ENCODE measurements at regions not wholly inside any gene's neighbourhood (a gene's known extent, or its start where the extent isn't known, plus 50 kb on each side); places are given as distances from the start of the nearest gene placed in this dataset.
"Not testable (repeated sequence)": the region's sequence is repeated elsewhere in the genome, so short reads cannot be mapped to it uniquely, and the experiment has no call there.

GRCh38 chr4:54403700-54404453 is 174.8 kb downstream of the PDGFRA start:
- Histone ChIP-seq H3K27ac (replicated peaks) (no peak overlapping the region), H3K4me3 (replicated peaks; ENCODE audit: insufficient read depth, low read length) (no peak overlapping the region), H3K27me3 (ENCODE audit: insufficient read depth, poor library complexity, severe bottlenecking) (no peaks in the 10 kb centered on the region)
- TF ChIP-seq POLR2AphosphoS5 (IDR thresholded peaks at IDR 0.05; ENCODE audit: low read depth) = no peak
- no peak for TF ChIP-seq REST (IDR thresholded peaks at IDR 0.05; ENCODE audit: insufficient replicate concordance, low read depth)
- no peak for DNase-seq (ENCODE audit: low read depth in 1 of 2, low spot score in 1 of 2)

GRCh38 chr4:54409270-54409817 is 180.3 kb downstream of the PDGFRA start:
- H3K4me3 ChIP-seq (replicated peaks; ENCODE audit: insufficient read depth, low read length); DNase-seq (ENCODE audit: low read depth in 1 of 2, low spot score in 1 of 2); H3K27me3 ChIP-seq (ENCODE audit: insufficient read depth, poor library complexity, severe bottlenecking); H3K27ac ChIP-seq (replicated peaks): not testable (repeated sequence)

- no peak for TF ChIP-seq POLR2AphosphoS5 (IDR thresholded peaks at IDR 0.05; ENCODE audit: low read depth)
- TF ChIP-seq CTCF (IDR thresholded peaks at IDR 0.05; ENCODE audit: insufficient read depth, low read length) = no peak
- TF ChIP-seq GABPA (IDR thresholded peaks at IDR 0.05; ENCODE audit: low read depth) = no peak
- Histone ChIP-seq H3K4me3 (replicated peaks; ENCODE audit: insufficient read depth, low read length) (no peak overlapping the region), H3K27me3 (ENCODE audit: insufficient read depth, poor library complexity, severe bottlenecking) (no peaks in the 10 kb centered on the region), H3K27ac (replicated peaks) (no peak overlapping the region)
- DNase-seq (ENCODE audit: low read depth in 1 of 2, low spot score in 1 of 2) = no peak
These were observed 185.5 kb downstream of the PDGFRA start for GRCh38 chr4:54414545-54414944.

- Histone ChIP-seq H3K4me3 (replicated peaks; ENCODE audit: insufficient read depth, low read length) (no peak overlapping the region), H3K27ac (replicated peaks) (no peak overlapping the region), H3K27me3 (ENCODE audit: insufficient read depth, poor library complexity, severe bottlenecking) (no peaks in the 10 kb centered on the region)
- DNase-seq (ENCODE audit: low read depth in 1 of 2, low spot score in 1 of 2) = no peak
- TF ChIP-seq SPI1 (IDR thresholded peaks at IDR 0.05; ENCODE audit: borderline replicate concordance, low read depth) (no peak), REST (IDR thresholded peaks at IDR 0.05; ENCODE audit: insufficient replicate concordance, low read depth) (no peak), POLR2AphosphoS5 (IDR thresholded peaks at IDR 0.05; ENCODE audit: low read depth) (no peak), CTCF (IDR thresholded peaks at IDR 0.05; ENCODE audit: insufficient read depth, low read length) (no peak), GABPA (IDR thresholded peaks at IDR 0.05; ENCODE audit: low read depth) (no peak)
These were observed 188.4 kb downstream of the PDGFRA start for GRCh38 chr4:54417476-54417875.

GRCh38 chr4:54418468-54418867 is 189.4 kb downstream of the PDGFRA start:
- DNase-seq (ENCODE audit: low read depth in 1 of 2, low spot score in 1 of 2) = no peak
- H3K27me3 ChIP-seq (ENCODE audit: insufficient read depth, poor library complexity, severe bottlenecking) = no peaks in the 10 kb centered on the region
- TF ChIP-seq SPI1 (IDR thresholded peaks at IDR 0.05; ENCODE audit: borderline replicate concordance, low read depth) (no peak), CTCF (IDR thresholded peaks at IDR 0.05; ENCODE audit: insufficient read depth, low read length) (no peak), GABPA (IDR thresholded peaks at IDR 0.05; ENCODE audit: low read depth) (no peak), REST (IDR thresholded peaks at IDR 0.05; ENCODE audit: insufficient replicate concordance, low read depth) (no peak), POLR2AphosphoS5 (IDR thresholded peaks at IDR 0.05; ENCODE audit: low read depth) (no peak)
- no peak overlapping the region for H3K4me3 ChIP-seq (replicated peaks; ENCODE audit: insufficient read depth, low read length)
- H3K27ac ChIP-seq (replicated peaks) = no peak overlapping the region

All from HL-60 (cell line).